Activated T-helper 1 cell treated with anti-CD3 and anti-CD28 coated beads, Interleukin-12 subunit alpha, Interleukin-12 subunit beta, Interleukin-2, Interleukin-4 antibody, amounts not matched to agents 30 ng/mL and 10 ng/mL and 1 ng/mL, durations not matched to agents 14 hours and 24 hours and 36 hours (primary cell): ENCODE measurements at regions not wholly inside any gene's neighbourhood (a gene's known extent, or its start where the extent isn't known, plus 50 kb on each side); places are given as distances from the start of the nearest gene placed in this dataset.
"Not testable (repeated sequence)": the region's sequence is repeated elsewhere in the genome, so short reads cannot be mapped to it uniquely, and the experiment has no call there.

Source experiments
- DNase-seq: peaks from one replicate; pipeline ENCODE4 v3.0.0; 2021; ENCODE audit warnings: low spot score
- H3K27ac Mint-ChIP-seq: one replicate; pipeline ENCODE4 v1.8.0; 2021; ENCODE audit warnings: mild to moderate bottlenecking, mixed read lengths
- H3K27me3 Mint-ChIP-seq: one replicate; pipeline ENCODE4 v1.8.0; 2022; ENCODE audit warnings: mild to moderate bottlenecking, moderate library complexity, mixed read lengths; ENCODE audit not compliant: insufficient read depth
- H3K36me3 Mint-ChIP-seq: one replicate; pipeline ENCODE4 v1.8.0; 2021; ENCODE audit warnings: low read depth, mixed read lengths
- H3K4me1 Mint-ChIP-seq: one replicate; pipeline ENCODE4 v1.8.0; 2021; ENCODE audit warnings: low read depth, mixed read lengths
- H3K4me3 Mint-ChIP-seq: one replicate; pipeline ENCODE4 v1.8.0; 2021; ENCODE audit warnings: mild to moderate bottlenecking, moderate library complexity, mixed read lengths
- H3K9me3 Mint-ChIP-seq: one replicate; pipeline ENCODE4 v1.8.0; 2021; ENCODE audit warnings: mixed read lengths
- intact Hi-C: fragments of 100-400 bp; cut with micrococcal nuclease; formaldehyde crosslinking; loops from one replicate; pipeline ENCODE4 v1.15.1; 2024

- H3K27ac Mint-ChIP-seq = no peak overlapping the region
- H3K9me3 Mint-ChIP-seq = no peaks in the 10 kb centered on the region
- H3K4me1 Mint-ChIP-seq = no peaks in the 10 kb centered on the region
- intact Hi-C loops = no loop called here
- no peak for DNase-seq
- no peaks in the 10 kb centered on the region for H3K27me3 Mint-ChIP-seq
- H3K36me3 Mint-ChIP-seq = no peaks in the 10 kb centered on the region
- no peak overlapping the region for H3K4me3 Mint-ChIP-seq
Observed at GRCh38 chr5:34447424-34447823, 208.7 kb upstream of the RAI14 start.

- intact Hi-C loops = no loop called here
- Mint-ChIP-seq H3K27ac (no peak overlapping the region), H3K9me3 (no peaks in the 10 kb centered on the region), H3K4me3 (no peak overlapping the region), H3K27me3 (no peaks in the 10 kb centered on the region), H3K36me3 (no peaks in the 10 kb centered on the region), H3K4me1 (no peaks in the 10 kb centered on the region)
- no peak for DNase-seq
Observed at GRCh38 chr5:34449639-34450038, 206.5 kb upstream of the RAI14 start.

GRCh38 chr5:34450338-34450737 lies 205.8 kb upstream of the RAI14 start:
- DNase-seq = no peak
- H3K9me3 Mint-ChIP-seq = no peaks in the 10 kb centered on the region
- no peaks in the 10 kb centered on the region for H3K36me3 Mint-ChIP-seq
- intact Hi-C loops = no loop called here
- no peaks in the 10 kb centered on the region for H3K4me1 Mint-ChIP-seq
- H3K27ac Mint-ChIP-seq = no peak overlapping the region
- H3K27me3 Mint-ChIP-seq = no peaks in the 10 kb centered on the region
- H3K4me3 Mint-ChIP-seq = no peak overlapping the region

GRCh38 chr5:34452170-34452828 lies 203.8 kb upstream of the RAI14 start:
- intact Hi-C loops = no loop called here
- no peaks in the 10 kb centered on the region for H3K36me3 Mint-ChIP-seq
- H3K27ac Mint-ChIP-seq = no peak overlapping the region
- H3K9me3 Mint-ChIP-seq = no peaks in the 10 kb centered on the region
- DNase-seq = no peak
- H3K4me1 Mint-ChIP-seq = no peaks in the 10 kb centered on the region
- no peaks in the 10 kb centered on the region for H3K27me3 Mint-ChIP-seq
- no peak overlapping the region for H3K4me3 Mint-ChIP-seq

GRCh38 chr5:34455098-34455497 lies 201.0 kb upstream of the RAI14 start:
- Mint-ChIP-seq H3K4me3 (no peak overlapping the region), H3K4me1 (no peaks in the 10 kb centered on the region), H3K9me3 (peaks cover 4% of the 10 kb centered on the region), H3K27ac (no peak overlapping the region), H3K36me3 (no peaks in the 10 kb centered on the region), H3K27me3 (no peaks in the 10 kb centered on the region)
- DNase-seq = no peak
- intact Hi-C loops = no loop called here

GRCh38 chr5:34459908-34460307 lies 196.2 kb upstream of the RAI14 start:
- Mint-ChIP-seq H3K4me1 (no peaks in the 10 kb centered on the region), H3K9me3 (peaks cover 21% of the 10 kb centered on the region), H3K27ac (no peak overlapping the region), H3K36me3 (no peaks in the 10 kb centered on the region), H3K4me3 (no peak overlapping the region), H3K27me3 (peaks cover 4% of the 10 kb centered on the region)
- DNase-seq = no peak
- intact Hi-C loops = no loop called here

- H3K36me3 Mint-ChIP-seq = no peaks in the 10 kb centered on the region
- peaks cover 4% of the 10 kb centered on the region for H3K27me3 Mint-ChIP-seq
- H3K9me3 Mint-ChIP-seq = peaks cover 21% of the 10 kb centered on the region
- no peak overlapping the region for H3K27ac Mint-ChIP-seq
- H3K4me3 Mint-ChIP-seq = no peak overlapping the region
- H3K4me1 Mint-ChIP-seq = no peaks in the 10 kb centered on the region
- DNase-seq = no peak
- intact Hi-C loops = no loop called here
Observed at GRCh38 chr5:34460496-34460895, 195.6 kb upstream of the RAI14 start.

- H3K27ac Mint-ChIP-seq = no peak overlapping the region
- no peak for DNase-seq
- peaks cover 17% of the 10 kb centered on the region for H3K9me3 Mint-ChIP-seq
- intact Hi-C loops = loop anchor here (1.0 to 5.0 kb wide), 2 partner anchors 468 to 1028 kb away; no protein-coding TSS in a partner anchor
- H3K27me3 Mint-ChIP-seq = peaks cover 4% of the 10 kb centered on the region
- peaks cover 4% of the 10 kb centered on the region for H3K4me1 Mint-ChIP-seq
- H3K4me3 Mint-ChIP-seq = no peak overlapping the region
- H3K36me3 Mint-ChIP-seq = no peaks in the 10 kb centered on the region
Observed at GRCh38 chr5:34464829-34465228, 191.3 kb upstream of the RAI14 start.

- intact Hi-C loops = loop anchor here (1.0 to 5.0 kb wide), 2 partner anchors 468 to 1028 kb away; no protein-coding TSS in a partner anchor
- H3K27me3 Mint-ChIP-seq, H3K4me1 Mint-ChIP-seq, DNase-seq, H3K4me3 Mint-ChIP-seq, H3K27ac Mint-ChIP-seq, H3K36me3 Mint-ChIP-seq: not testable (repeated sequence)
- H3K9me3 Mint-ChIP-seq = peaks cover 17% of the 10 kb centered on the region
Observed at GRCh38 chr5:34465301-34465700, 190.8 kb upstream of the RAI14 start.

- intact Hi-C loops = loop anchor here (5.0 kb wide), 1 partner anchor 1029 kb away; no protein-coding TSS in a partner anchor
- not testable (repeated sequence) for H3K36me3 Mint-ChIP-seq, DNase-seq, H3K9me3 Mint-ChIP-seq, H3K27ac Mint-ChIP-seq, H3K4me3 Mint-ChIP-seq, H3K4me1 Mint-ChIP-seq, H3K27me3 Mint-ChIP-seq
Observed at GRCh38 chr5:34466519-34467388, 189.4 kb upstream of the RAI14 start.

- Mint-ChIP-seq H3K36me3 (no peaks in the 10 kb centered on the region), H3K27me3 (peaks cover 4% of the 10 kb centered on the region), H3K4me3 (no peak overlapping the region), H3K27ac (no peak overlapping the region), H3K9me3 (no peaks in the 10 kb centered on the region), H3K4me1 (peaks cover 4% of the 10 kb centered on the region)
- DNase-seq = no peak
- intact Hi-C loops = loop anchor here (5.0 kb wide), 1 partner anchor 1030 kb away; no protein-coding TSS in a partner anchor
Observed at GRCh38 chr5:34467436-34467835, 188.7 kb upstream of the RAI14 start.

- H3K27ac Mint-ChIP-seq, H3K4me3 Mint-ChIP-seq, H3K9me3 Mint-ChIP-seq, H3K36me3 Mint-ChIP-seq, H3K4me1 Mint-ChIP-seq, H3K27me3 Mint-ChIP-seq, DNase-seq: not testable (repeated sequence)
- intact Hi-C loops = loop anchor here (5.0 kb wide), 1 partner anchor 1031 kb away; no protein-coding TSS in a partner anchor
Observed at GRCh38 chr5:34467984-34468383, 188.1 kb upstream of the RAI14 start.

GRCh38 chr5:34469971-34470370 lies 186.2 kb upstream of the RAI14 start:
- H3K4me3 Mint-ChIP-seq = no peak overlapping the region
- H3K9me3 Mint-ChIP-seq = no peaks in the 10 kb centered on the region
- no peaks in the 10 kb centered on the region for H3K27me3 Mint-ChIP-seq
- intact Hi-C loops = loop anchor here (5.0 kb wide), 2 partner anchors 67 to 1033 kb away; no protein-coding TSS in a partner anchor
- H3K36me3 Mint-ChIP-seq = no peaks in the 10 kb centered on the region
- H3K27ac Mint-ChIP-seq = no peak overlapping the region
- peaks cover 4% of the 10 kb centered on the region for H3K4me1 Mint-ChIP-seq
- DNase-seq = no peak
